ENCODE measurements at regions not wholly inside any gene's neighbourhood (a gene's known extent, or its start where the extent isn't known, plus 50 kb on each side); places are given as distances from the start of the nearest gene placed in this dataset.

DNA sequence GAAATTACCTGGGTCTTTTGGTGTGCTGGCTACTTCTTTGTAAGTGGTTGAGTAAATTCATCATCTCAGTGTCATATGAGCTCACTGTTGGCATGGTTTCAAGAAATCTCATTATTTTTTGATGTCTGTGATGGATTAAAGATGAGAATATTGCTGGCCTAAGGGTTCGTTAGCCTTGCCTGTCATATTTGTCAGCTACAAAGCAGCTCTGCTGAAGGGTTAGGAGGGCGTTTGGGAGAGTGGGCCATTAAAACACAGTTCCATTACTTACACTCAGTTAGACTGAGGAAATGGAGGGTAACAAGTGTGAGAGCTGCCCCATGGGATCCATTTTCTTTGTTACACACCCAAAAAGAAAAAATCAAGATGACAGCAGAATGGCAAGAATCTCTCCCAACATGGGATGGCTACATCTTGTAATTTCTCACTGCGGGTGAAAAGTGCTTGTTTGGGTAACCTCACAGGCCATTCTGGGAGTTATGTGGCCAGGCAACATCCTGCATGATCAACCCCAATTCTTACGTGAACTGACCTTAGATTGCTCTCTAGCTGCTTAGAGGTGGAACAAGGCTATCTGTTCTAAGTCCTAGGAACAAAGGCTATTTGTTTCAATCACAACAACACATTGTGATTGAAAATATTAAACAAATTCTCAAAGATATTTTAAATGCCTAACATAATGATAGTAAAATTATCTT, 609.5 kb upstream of the RGMB start:
- DNase-seq (no peak), ATAC-seq (no peak)
- TF ChIP-seq, protein P1, sequence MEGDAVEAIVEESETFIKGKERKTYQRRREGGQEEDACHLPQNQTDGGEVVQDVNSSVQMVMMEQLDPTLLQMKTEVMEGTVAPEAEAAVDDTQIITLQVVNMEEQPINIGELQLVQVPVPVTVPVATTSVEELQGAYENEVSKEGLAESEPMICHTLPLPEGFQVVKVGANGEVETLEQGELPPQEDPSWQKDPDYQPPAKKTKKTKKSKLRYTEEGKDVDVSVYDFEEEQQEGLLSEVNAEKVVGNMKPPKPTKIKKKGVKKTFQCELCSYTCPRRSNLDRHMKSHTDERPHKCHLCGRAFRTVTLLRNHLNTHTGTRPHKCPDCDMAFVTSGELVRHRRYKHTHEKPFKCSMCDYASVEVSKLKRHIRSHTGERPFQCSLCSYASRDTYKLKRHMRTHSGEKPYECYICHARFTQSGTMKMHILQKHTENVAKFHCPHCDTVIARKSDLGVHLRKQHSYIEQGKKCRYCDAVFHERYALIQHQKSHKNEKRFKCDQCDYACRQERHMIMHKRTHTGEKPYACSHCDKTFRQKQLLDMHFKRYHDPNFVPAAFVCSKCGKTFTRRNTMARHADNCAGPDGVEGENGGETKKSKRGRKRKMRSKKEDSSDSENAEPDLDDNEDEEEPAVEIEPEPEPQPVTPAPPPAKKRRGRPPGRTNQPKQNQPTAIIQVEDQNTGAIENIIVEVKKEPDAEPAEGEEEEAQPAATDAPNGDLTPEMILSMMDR (IDR thresholded peaks at IDR 0.05), result no peak
- Histone ChIP-seq H3K4me1 (no peaks in the 10 kb centered on the region), H3K4me3 (no peak overlapping the region), H3K9me3 (peaks cover 0 to 4% (median 0%) of the 10 kb centered on the region in 11 donors), H3K27me3 (no peaks in the 10 kb centered on the region), H3K27ac (no peak overlapping the region), H3K36me3 (no peaks in the 10 kb centered on the region)
- 60 to 62% methylated on average over 4 of the region's 4 CpGs for WGBS, 2 donors
- intact Hi-C loops (cut with DNase I), result no loop called here

DNA sequence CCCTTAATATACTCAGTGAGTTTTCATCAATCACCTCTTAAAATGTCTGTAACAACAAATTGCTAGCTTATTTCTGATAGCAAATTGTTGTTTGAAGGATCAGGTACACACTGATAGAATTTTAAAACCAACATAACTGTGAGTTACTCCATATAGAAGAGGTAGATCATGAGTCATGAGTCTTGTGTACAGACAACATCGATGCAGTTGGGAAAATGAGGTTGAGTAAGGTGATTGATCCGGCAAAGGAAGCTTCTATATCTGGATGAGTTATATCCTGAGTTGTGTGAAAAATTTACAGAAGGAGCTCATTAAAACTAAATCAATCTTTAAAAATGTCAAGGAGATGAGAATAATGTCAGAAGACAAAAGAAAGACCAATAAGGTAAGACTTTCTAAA, 604.6 kb upstream of the RGMB start:
- H3K9me3 ChIP-seq, result no peaks in the 10 kb centered on the region
- no peak for DNase-seq
- intact Hi-C loops (cut with DNase I), result no loop called here
- no peak for ATAC-seq
- 89 to 90% methylated on average over 2 of the region's 2 CpGs for WGBS, 2 donors
- no peak overlapping the region for H3K27ac ChIP-seq
- no peaks in the 10 kb centered on the region for H3K27me3 ChIP-seq
- H3K4me1 ChIP-seq, result no peaks in the 10 kb centered on the region
- TF ChIP-seq, protein P1 (IDR thresholded peaks at IDR 0.05), result no peak
- no peaks in the 10 kb centered on the region for H3K36me3 ChIP-seq
- H3K4me3 ChIP-seq, result no peak overlapping the region

DNA sequence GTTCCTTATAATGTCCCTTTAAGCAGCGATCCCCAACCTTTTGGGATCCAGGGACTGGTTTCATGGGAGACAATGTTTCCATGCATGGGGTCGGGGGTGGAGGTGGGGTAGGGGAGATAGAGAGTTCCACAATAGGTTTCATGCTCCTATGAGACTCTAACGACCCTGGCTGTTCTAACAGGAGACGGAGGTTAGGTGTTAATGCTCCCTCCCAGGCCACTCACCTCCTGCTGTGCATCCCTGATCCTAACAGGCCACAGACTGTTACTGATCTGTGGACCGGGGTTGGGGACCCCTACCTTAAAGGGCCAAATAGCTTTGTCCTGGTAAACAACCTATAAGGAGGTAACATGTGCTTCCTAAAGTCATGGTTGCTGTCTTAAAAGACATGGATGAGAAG, 602.5 kb upstream of the RGMB start:
- no peaks in the 10 kb centered on the region for H3K27me3 ChIP-seq
- no peaks in the 10 kb centered on the region for H3K36me3 ChIP-seq
- H3K9me3 ChIP-seq, result no peaks in the 10 kb centered on the region
- no peak overlapping the region for H3K4me3 ChIP-seq
- ATAC-seq (no peak), DNase-seq (no peak)
- no peak overlapping the region for H3K27ac ChIP-seq
- TF ChIP-seq, protein P1 (IDR thresholded peaks at IDR 0.05), result no peak
- WGBS, 2 donors, result 39 to 41% methylated on average over 5 of the region's 5 CpGs
- intact Hi-C loops (cut with DNase I), result no loop called here
- H3K4me1 ChIP-seq, result no peaks in the 10 kb centered on the region

DNA sequence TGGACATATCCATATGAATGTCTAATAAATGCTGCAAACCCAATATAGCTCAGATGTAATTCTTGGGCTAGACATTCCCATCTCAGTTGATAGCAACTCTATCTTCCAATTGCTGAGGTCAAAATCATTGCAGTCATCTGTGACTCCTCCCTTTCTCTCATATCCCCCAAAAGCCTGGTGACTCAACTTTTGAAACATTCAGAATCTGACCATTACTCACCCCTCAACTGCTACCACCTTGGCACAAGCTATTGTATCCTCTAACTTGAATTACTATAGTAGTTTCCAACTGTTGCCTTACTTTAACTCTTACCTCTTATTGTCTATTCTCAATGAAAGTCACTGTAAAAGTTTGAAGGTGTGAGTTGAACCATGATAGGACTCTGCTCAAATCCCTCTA, 600.1 kb upstream of the RGMB start:
- Histone ChIP-seq H3K27ac (no peak overlapping the region), H3K36me3 (no peaks in the 10 kb centered on the region), H3K4me1 (no peaks in the 10 kb centered on the region), H3K9me3 (peaks cover 0 to 7% (median 0%) of the 10 kb centered on the region in 11 donors), H3K4me3 (no peak overlapping the region), H3K27me3 (no peaks in the 10 kb centered on the region)
- TF ChIP-seq, protein P1 (IDR thresholded peaks at IDR 0.05), result no peak
- intact Hi-C loops (cut with DNase I), result no loop called here
- ATAC-seq (no peak), DNase-seq (no peak)
